Lower leg skin (tissue), 4 donors: ENCODE measurements at regions not wholly inside any gene's neighbourhood (a gene's known extent, or its start where the extent isn't known, plus 50 kb on each side); places are given as distances from the start of the nearest gene placed in this dataset.

ENCODE experiments used
- DNase-seq, 2 donors: peaks; one replicate each; pipeline ENCODE4 v3.0.0-alpha.2; 2019; ENCODE audit warnings: low spot score in 2 of 2
- H3K4me3 ChIP-seq: fragments of 200-600 bp; sonication (generic); 2 replicates; pipeline ENCODE4 v1.5.1; 2017; ENCODE audit warnings: mild to moderate bottlenecking, low read depth; ENCODE audit not compliant: poor library complexity, severe bottlenecking
- POLR2A ChIP-seq, 2 donors: fragments of 450-650 bp; IDR thresholded peaks; one replicate each; pipeline ENCODE4 v1.6.1; 2016 to 2017; ENCODE audit warnings: antibody characterized with exemption in 2 of 2, mild to moderate bottlenecking in 1 of 2, moderate library complexity in 1 of 2
- WGBS, 2 donors: methylation state at CpG; one replicate each; pipeline ENCODE4 v1.1.5; 2018; 5-methylcytosine and 5-hydroxymethylcytosine counted together
- intact Hi-C: fragments of 100-400 bp; cut with DNase I; formaldehyde crosslinking; loops from one replicate; pipeline ENCODE4 v1.15.0; 2023; ENCODE audit warnings: low total_unique reads
- TF ChIP-seq, protein P1 (sequence below), 3 donors: fragments of 450-650 bp; IDR thresholded peaks; one replicate each; pipeline ENCODE4 v1.5.1; 2016; ENCODE audit warnings: antibody characterized with exemption in 3 of 3, mild to moderate bottlenecking in 3 of 3, moderate library complexity in 2 of 3

DNA sequence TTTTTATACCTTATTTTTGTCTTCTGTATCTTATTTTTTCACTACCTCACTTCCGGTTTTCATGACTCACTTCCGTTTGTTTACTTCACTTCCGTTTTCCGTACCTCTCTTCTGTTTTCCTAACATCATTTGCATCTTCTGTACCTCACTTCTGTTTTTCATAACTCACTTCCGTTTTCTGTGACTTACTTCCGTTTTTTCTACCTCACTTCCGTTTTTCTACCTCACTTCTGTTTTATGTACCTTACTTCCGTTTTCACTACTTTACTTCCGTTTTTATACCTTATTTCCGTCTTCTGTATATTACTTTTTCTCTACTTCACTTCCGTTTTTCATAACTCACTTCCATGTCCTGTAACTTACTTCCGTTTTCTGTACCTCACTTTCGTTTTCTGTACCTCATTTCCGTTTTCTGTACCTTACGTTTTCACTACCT is 492.5 kb upstream of the AKR1E2 start:
- DNase-seq = no peak
- WGBS, 2 donors = 83 to 90% methylated on average over 15 of the region's 15 CpGs
- no peak overlapping the region for H3K4me3 ChIP-seq
- intact Hi-C loops = no loop called here
- TF ChIP-seq, protein P1, sequence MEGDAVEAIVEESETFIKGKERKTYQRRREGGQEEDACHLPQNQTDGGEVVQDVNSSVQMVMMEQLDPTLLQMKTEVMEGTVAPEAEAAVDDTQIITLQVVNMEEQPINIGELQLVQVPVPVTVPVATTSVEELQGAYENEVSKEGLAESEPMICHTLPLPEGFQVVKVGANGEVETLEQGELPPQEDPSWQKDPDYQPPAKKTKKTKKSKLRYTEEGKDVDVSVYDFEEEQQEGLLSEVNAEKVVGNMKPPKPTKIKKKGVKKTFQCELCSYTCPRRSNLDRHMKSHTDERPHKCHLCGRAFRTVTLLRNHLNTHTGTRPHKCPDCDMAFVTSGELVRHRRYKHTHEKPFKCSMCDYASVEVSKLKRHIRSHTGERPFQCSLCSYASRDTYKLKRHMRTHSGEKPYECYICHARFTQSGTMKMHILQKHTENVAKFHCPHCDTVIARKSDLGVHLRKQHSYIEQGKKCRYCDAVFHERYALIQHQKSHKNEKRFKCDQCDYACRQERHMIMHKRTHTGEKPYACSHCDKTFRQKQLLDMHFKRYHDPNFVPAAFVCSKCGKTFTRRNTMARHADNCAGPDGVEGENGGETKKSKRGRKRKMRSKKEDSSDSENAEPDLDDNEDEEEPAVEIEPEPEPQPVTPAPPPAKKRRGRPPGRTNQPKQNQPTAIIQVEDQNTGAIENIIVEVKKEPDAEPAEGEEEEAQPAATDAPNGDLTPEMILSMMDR (IDR thresholded peaks at IDR 0.05) = no peak
- no peak for TF ChIP-seq POLR2A (IDR thresholded peaks at IDR 0.05)

DNA sequence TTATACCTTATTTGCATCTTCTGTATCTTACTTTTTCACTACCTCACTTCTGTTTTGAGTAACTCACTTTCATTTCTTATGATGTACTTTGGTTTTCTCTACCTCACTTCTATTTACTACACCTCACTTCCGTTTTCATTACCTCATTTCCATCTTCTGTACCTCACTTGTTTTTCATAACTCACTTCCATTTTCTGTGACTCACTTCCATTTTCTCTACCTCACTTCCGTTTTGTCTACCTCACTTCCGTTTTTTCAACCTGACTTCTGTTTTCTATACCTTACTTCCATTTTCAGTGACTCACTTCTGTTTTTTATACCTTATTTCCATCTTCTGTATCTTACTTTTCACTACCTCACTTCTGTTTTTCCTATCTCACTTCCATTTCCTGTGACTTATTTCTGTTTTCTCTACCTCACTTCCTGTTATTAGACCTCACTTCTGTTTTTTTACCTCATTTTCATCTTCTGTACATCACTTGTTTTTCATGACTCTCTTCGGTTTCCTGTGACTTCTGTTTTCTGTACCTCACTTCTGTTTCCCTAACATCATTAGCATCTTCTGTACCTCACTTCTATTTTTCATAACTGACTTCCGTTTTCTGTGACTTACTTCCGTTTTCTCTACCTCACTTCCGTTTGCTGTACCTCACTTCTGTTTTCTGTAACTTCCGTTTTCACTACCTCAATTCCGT is 493.1 kb upstream of the AKR1E2 start:
- no peak for DNase-seq
- WGBS, 2 donors = 84 to 88% methylated on average over 9 of the region's 9 CpGs
- no peak for TF ChIP-seq POLR2A (IDR thresholded peaks at IDR 0.05)
- TF ChIP-seq, protein P1 (IDR thresholded peaks at IDR 0.05) = no peak
- no peak overlapping the region for H3K4me3 ChIP-seq
- intact Hi-C loops = no loop called here

DNA sequence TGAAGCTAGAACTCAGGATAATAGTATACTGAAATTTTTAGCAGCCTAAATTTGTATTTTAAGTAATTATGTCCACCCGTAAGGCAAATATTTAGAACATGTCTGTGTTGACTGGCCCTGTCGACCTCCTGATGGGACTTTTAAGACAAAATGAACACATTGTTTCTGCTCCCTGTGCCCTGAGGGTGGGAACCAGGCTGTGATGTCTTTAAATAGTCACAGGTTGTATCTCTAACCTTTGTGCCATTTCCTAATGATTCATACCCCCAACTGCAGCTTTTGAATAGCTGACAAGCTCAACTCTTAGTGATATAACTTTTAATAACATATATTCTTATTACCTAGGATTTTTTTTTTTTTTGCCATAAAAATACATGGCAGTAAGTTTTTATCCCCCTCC is 494.9 kb upstream of the AKR1E2 start:
- intact Hi-C loops = no loop called here
- no peak for DNase-seq
- 50 to 63% methylated on average over 2 of the region's 2 CpGs for WGBS, 2 donors
- TF ChIP-seq POLR2A (IDR thresholded peaks at IDR 0.05) = no peak
- TF ChIP-seq, protein P1 (IDR thresholded peaks at IDR 0.05) = no peak
- H3K4me3 ChIP-seq = no peak overlapping the region

DNA sequence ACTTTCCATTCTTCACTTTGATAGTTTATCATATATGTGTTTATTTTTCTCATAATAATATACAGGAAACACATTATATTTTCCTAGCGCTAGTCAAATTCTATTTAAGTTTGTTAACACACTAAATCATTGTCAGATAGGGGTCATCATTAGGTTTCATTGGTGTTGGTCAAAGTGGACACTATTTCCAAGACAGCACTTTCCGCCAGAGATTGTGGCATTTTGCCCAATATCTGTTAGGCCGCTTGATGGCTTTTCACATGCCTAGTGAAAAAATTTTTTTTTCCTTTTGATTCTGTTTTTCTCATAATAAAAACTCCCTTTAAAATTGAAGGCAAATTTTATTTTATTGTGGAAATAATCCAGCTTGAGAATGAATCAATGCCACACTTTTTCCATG is 495.4 kb upstream of the AKR1E2 start:
- 81 to 84% methylated on average over 3 of the region's 3 CpGs for WGBS, 2 donors
- H3K4me3 ChIP-seq = no peak overlapping the region
- TF ChIP-seq POLR2A (IDR thresholded peaks at IDR 0.05) = no peak
- TF ChIP-seq, protein P1 (IDR thresholded peaks at IDR 0.05) = no peak
- intact Hi-C loops = no loop called here
- no peak for DNase-seq

DNA sequence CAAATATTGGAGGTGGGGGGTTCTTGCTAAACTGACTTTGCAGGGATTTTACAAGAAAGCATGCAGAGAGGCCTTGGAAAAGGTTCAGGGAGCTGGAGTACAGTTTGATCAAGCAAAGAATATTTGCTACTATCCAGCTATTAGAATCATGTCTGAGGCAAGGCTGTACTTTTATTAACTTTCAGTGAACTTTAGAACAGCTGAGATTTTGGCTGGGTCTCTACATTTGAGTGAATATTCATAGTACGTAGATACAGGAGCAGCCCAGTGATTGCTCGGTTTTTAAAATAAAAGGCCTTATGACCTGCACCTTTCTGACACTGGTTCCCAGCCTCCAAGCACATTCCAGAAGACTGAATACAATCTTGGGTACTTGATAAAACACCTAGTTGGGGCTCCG is 496.8 kb upstream of the AKR1E2 start:
- WGBS, 2 donors = 70 to 75% methylated on average over 3 of the region's 3 CpGs
- intact Hi-C loops = no loop called here
- no peak for DNase-seq
- TF ChIP-seq, protein P1 (IDR thresholded peaks at IDR 0.05) = no peak
- no peak for TF ChIP-seq POLR2A (IDR thresholded peaks at IDR 0.05)
- H3K4me3 ChIP-seq = no peak overlapping the region

GRCh38 chr10:4326647-4327046 is 499.4 kb upstream of the AKR1E2 start:
- TF ChIP-seq, protein P1 (IDR thresholded peaks at IDR 0.05) = no peak
- no peak for TF ChIP-seq POLR2A (IDR thresholded peaks at IDR 0.05)
- WGBS, 2 donors = 96 to 97% methylated on average over 5 of the region's 5 CpGs
- intact Hi-C loops = no loop called here
- no peak overlapping the region for H3K4me3 ChIP-seq
- no peak for DNase-seq
